ENCODE measurements at regions not wholly inside any gene's neighbourhood (a gene's known extent, or its start where the extent isn't known, plus 50 kb on each side); places are given as distances from the start of the nearest gene placed in this dataset.

DNA sequence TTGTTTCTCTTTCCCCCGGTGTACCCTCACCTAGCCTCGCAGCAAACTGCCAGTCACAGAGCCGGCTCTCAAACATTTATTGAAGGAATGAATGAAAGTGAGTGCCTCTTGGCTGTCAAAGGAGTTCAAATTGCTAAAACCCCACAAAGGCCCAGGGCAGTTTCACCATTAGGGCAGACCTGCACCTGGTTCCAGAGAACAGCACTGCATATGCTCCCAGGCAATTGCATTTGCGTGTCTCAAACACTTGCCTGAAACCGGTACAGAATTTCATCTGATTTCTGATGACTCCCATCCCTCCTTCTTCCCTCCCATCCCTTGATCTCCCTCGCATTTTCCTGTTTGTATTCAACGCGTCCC is 165.6 kb upstream of the ZNF462 start:
- TF ChIP-seq TAF1 (conservative IDR thresholded peaks at IDR 0.05) (no peak), HNF4G (IDR thresholded peaks at IDR 0.05) (no peak), HNF4A (conservative IDR thresholded peaks at IDR 0.05) (no peak), FOXA2 (IDR thresholded peaks at IDR 0.05) (no peak), EGR1 (IDR thresholded peaks at IDR 0.05; ENCODE audit: low read depth in 2 of 2) (no peak), FOXA1 (IDR thresholded peaks at IDR 0.05) (no peak), RAD21 (IDR thresholded peaks at IDR 0.05) (no peak), GABPA (IDR thresholded peaks at IDR 0.05 in 1 of 2, conservative IDR thresholded peaks at IDR 0.05 in 1 of 2) (no peak), JUND (IDR thresholded peaks at IDR 0.05) (no peak)
- TF ChIP-seq, protein P1, sequence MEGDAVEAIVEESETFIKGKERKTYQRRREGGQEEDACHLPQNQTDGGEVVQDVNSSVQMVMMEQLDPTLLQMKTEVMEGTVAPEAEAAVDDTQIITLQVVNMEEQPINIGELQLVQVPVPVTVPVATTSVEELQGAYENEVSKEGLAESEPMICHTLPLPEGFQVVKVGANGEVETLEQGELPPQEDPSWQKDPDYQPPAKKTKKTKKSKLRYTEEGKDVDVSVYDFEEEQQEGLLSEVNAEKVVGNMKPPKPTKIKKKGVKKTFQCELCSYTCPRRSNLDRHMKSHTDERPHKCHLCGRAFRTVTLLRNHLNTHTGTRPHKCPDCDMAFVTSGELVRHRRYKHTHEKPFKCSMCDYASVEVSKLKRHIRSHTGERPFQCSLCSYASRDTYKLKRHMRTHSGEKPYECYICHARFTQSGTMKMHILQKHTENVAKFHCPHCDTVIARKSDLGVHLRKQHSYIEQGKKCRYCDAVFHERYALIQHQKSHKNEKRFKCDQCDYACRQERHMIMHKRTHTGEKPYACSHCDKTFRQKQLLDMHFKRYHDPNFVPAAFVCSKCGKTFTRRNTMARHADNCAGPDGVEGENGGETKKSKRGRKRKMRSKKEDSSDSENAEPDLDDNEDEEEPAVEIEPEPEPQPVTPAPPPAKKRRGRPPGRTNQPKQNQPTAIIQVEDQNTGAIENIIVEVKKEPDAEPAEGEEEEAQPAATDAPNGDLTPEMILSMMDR (IDR thresholded peaks at IDR 0.05; ENCODE audit: low read depth, low read length, missing input control), result no peak
- TF ChIP-seq, protein P2, sequence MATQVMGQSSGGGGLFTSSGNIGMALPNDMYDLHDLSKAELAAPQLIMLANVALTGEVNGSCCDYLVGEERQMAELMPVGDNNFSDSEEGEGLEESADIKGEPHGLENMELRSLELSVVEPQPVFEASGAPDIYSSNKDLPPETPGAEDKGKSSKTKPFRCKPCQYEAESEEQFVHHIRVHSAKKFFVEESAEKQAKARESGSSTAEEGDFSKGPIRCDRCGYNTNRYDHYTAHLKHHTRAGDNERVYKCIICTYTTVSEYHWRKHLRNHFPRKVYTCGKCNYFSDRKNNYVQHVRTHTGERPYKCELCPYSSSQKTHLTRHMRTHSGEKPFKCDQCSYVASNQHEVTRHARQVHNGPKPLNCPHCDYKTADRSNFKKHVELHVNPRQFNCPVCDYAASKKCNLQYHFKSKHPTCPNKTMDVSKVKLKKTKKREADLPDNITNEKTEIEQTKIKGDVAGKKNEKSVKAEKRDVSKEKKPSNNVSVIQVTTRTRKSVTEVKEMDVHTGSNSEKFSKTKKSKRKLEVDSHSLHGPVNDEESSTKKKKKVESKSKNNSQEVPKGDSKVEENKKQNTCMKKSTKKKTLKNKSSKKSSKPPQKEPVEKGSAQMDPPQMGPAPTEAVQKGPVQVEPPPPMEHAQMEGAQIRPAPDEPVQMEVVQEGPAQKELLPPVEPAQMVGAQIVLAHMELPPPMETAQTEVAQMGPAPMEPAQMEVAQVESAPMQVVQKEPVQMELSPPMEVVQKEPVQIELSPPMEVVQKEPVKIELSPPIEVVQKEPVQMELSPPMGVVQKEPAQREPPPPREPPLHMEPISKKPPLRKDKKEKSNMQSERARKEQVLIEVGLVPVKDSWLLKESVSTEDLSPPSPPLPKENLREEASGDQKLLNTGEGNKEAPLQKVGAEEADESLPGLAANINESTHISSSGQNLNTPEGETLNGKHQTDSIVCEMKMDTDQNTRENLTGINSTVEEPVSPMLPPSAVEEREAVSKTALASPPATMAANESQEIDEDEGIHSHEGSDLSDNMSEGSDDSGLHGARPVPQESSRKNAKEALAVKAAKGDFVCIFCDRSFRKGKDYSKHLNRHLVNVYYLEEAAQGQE (IDR thresholded peaks at IDR 0.05), result no peak
- TF ChIP-seq, protein P3, sequence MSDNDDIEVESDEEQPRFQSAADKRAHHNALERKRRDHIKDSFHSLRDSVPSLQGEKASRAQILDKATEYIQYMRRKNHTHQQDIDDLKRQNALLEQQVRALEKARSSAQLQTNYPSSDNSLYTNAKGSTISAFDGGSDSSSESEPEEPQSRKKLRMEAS (IDR thresholded peaks at IDR 0.05), result no peak

Data from liver (tissue), 3 donors.